H9 (cell line): ENCODE measurements at regions not wholly inside any gene's neighbourhood (a gene's known extent, or its start where the extent isn't known, plus 50 kb on each side); places are given as distances from the start of the nearest gene placed in this dataset.

Source experiments
- DNase-seq: peaks from one replicate; pipeline ENCODE4 v3.0.0-alpha.2; 2017
- H2AFZ ChIP-seq: one replicate; pipeline ENCODE4 v1.6.1; 2013; ENCODE audit warnings: mild to moderate bottlenecking, low read length, control low read depth, moderate library complexity
- H2AK5ac ChIP-seq: 2 replicates; pipeline ENCODE4 v1.6.1; 2013; ENCODE audit warnings: low read length, control low read depth, mixed read lengths; ENCODE audit not compliant: insufficient read length
- H2BK120ac ChIP-seq: one replicate; pipeline ENCODE4 v1.6.1; 2013; ENCODE audit warnings: low read depth, mild to moderate bottlenecking, low read length, control low read depth, inconsistent platforms; ENCODE audit not compliant: poor library complexity, severe bottlenecking
- H2BK12ac ChIP-seq: 2 replicates; pipeline ENCODE4 v1.6.1; 2013; ENCODE audit warnings: low read length, control low read depth, mixed read lengths, low read depth; ENCODE audit not compliant: insufficient read length
- H2BK15ac ChIP-seq: 2 replicates; pipeline ENCODE4 v1.6.1; 2013; ENCODE audit warnings: low read depth, low read length, control low read depth
- H2BK20ac ChIP-seq: one replicate; pipeline ENCODE4 v1.6.1; 2013; ENCODE audit warnings: low read depth, mild to moderate bottlenecking, low read length, control low read depth, inconsistent platforms; ENCODE audit not compliant: poor library complexity, severe bottlenecking
- H2BK5ac ChIP-seq: 2 replicates; pipeline ENCODE4 v1.6.1; 2013; ENCODE audit warnings: low read length, control low read depth, mixed read lengths; ENCODE audit not compliant: insufficient read length
- H3K14ac ChIP-seq: 2 replicates; pipeline ENCODE4 v1.6.1; 2013; ENCODE audit warnings: low read length, control low read depth; ENCODE audit not compliant: insufficient read depth
- H3K18ac ChIP-seq: 2 replicates; pipeline ENCODE4 v1.6.1; 2013; ENCODE audit warnings: low read depth, mild to moderate bottlenecking, mixed read lengths, low read length, control low read depth; ENCODE audit not compliant: insufficient read length
- H3K23ac ChIP-seq: 2 replicates; pipeline ENCODE4 v1.6.1; 2013; ENCODE audit warnings: low read length, control low read depth, mixed read lengths, low read depth; ENCODE audit not compliant: insufficient read length
- H3K23me2 ChIP-seq: 2 replicates; pipeline ENCODE4 v1.6.1; 2013; ENCODE audit warnings: low read depth, mild to moderate bottlenecking, mixed read lengths, low read length, control low read depth; ENCODE audit not compliant: insufficient read length, poor library complexity, severe bottlenecking
- H3K27ac ChIP-seq: 2 replicates; pipeline ENCODE4 v1.5.1; 2013; ENCODE audit warnings: low read length, control low read depth, mixed read lengths, low read depth; ENCODE audit not compliant: insufficient read length
- H3K27me3 ChIP-seq: 2 replicates; pipeline ENCODE4 v1.6.1; 2013; ENCODE audit warnings: low read length, control low read depth, inconsistent platforms; ENCODE audit not compliant: insufficient read depth
- H3K4ac ChIP-seq: 2 replicates; pipeline ENCODE4 v1.6.1; 2013; ENCODE audit warnings: low read depth, mild to moderate bottlenecking, control low read depth, inconsistent platforms, low read length, moderate library complexity
- H3K4me1 ChIP-seq: 2 replicates; pipeline ENCODE4 v1.6.1; 2013; ENCODE audit warnings: low read length, control low read depth, inconsistent platforms; ENCODE audit not compliant: insufficient read depth
- H3K4me2 ChIP-seq: 2 replicates; pipeline ENCODE4 v1.6.1; 2013; ENCODE audit warnings: low read length, control low read depth, mixed read lengths; ENCODE audit not compliant: insufficient read length, insufficient read depth
- H3K56ac ChIP-seq: 2 replicates; pipeline ENCODE4 v1.6.1; 2013; ENCODE audit warnings: low read depth, mild to moderate bottlenecking, mixed read lengths, low read length, control low read depth; ENCODE audit not compliant: insufficient read length
- H3K79me1 ChIP-seq: 2 replicates; pipeline ENCODE4 v1.6.1; 2013; ENCODE audit warnings: low read depth, mild to moderate bottlenecking, moderate library complexity, low read length, control low read depth, inconsistent platforms; ENCODE audit not compliant: insufficient read depth, poor library complexity, severe bottlenecking
- H3K79me2 ChIP-seq: 2 replicates; pipeline ENCODE4 v1.6.1; 2013; ENCODE audit warnings: low read length, control low read depth, inconsistent platforms; ENCODE audit not compliant: insufficient read depth
- H3K9ac ChIP-seq: 2 replicates; pipeline ENCODE4 v1.6.1; 2013; ENCODE audit warnings: low read length, control low read depth, mixed read lengths; ENCODE audit not compliant: insufficient read length; ENCODE audit errors: extremely low read depth
- H3K9me3 ChIP-seq: one replicate; pipeline ENCODE4 v1.6.1; 2013; ENCODE audit warnings: low read depth, low read length, inconsistent platforms; ENCODE audit not compliant: control insufficient read depth
- H3T11ph ChIP-seq: one replicate; pipeline ENCODE4 v1.6.1; 2013; ENCODE audit warnings: mild to moderate bottlenecking, low read length, control low read depth, inconsistent platforms
- H4K20me1 ChIP-seq: one replicate; pipeline ENCODE4 v1.6.1; 2013; ENCODE audit not compliant: control insufficient read depth, insufficient read length, insufficient read depth
- H4K5ac ChIP-seq: 2 replicates; pipeline ENCODE4 v1.6.1; 2013; ENCODE audit warnings: low read depth, mild to moderate bottlenecking, mixed read lengths, low read length, control low read depth; ENCODE audit not compliant: insufficient read length
- H4K8ac ChIP-seq: replicated peaks from 2 replicates; pipeline ENCODE4 v1.6.1; 2013; ENCODE audit warnings: low read length, control low read depth, mixed read lengths, low read depth; ENCODE audit not compliant: insufficient read length
- H4K91ac ChIP-seq: 2 replicates; pipeline ENCODE4 v1.6.1; 2013; ENCODE audit warnings: low read depth, mild to moderate bottlenecking, moderate library complexity, mixed read lengths, low read length, control low read depth; ENCODE audit not compliant: insufficient read length
- H3K27ac Mint-ChIP-seq, 3 experiments: 2 replicates in 2 of 3; 3 replicates in 1 of 3; pipeline ENCODE4 v1.8.0; 2020 to 2021; ENCODE audit warnings: mixed read lengths in 3 of 3, mild to moderate bottlenecking in 1 of 3, moderate library complexity in 1 of 3
- H3K27me3 Mint-ChIP-seq: 2 replicates; pipeline ENCODE4 v1.8.0; 2021; ENCODE audit warnings: low read depth, mild to moderate bottlenecking, moderate library complexity, mixed read lengths
- H3K36me3 Mint-ChIP-seq, 3 experiments: 2 replicates in 2 of 3; 3 replicates in 1 of 3; pipeline ENCODE4 v1.8.0; 2020 to 2021; ENCODE audit warnings: low read depth in 3 of 3, mixed read lengths in 3 of 3; ENCODE audit not compliant: insufficient read depth in 1 of 3
- H3K4me1 Mint-ChIP-seq, 2 experiments: 2 replicates each; pipeline ENCODE4 v1.8.0; 2020; ENCODE audit warnings: mixed read lengths in 2 of 2
- H3K4me3 Mint-ChIP-seq, 2 experiments: 2 replicates in 1 of 2; 3 replicates in 1 of 2; pipeline ENCODE4 v1.8.0; 2020 to 2021; ENCODE audit warnings: mild to moderate bottlenecking in 2 of 2, mixed read lengths in 2 of 2, moderate library complexity in 1 of 2
- H3K9me3 Mint-ChIP-seq, 2 experiments: 2 replicates in 1 of 2; 3 replicates in 1 of 2; pipeline ENCODE4 v1.8.0; 2020; ENCODE audit warnings: mild to moderate bottlenecking in 2 of 2, mixed read lengths in 2 of 2, moderate library complexity in 1 of 2
- CTCF ChIP-seq: fragments of 200-600 bp; sonication (generic); conservative IDR thresholded peaks from 3 replicates; pipeline ENCODE4 v1.8.0; 2021; ENCODE audit warnings: antibody characterized with exemption, mild to moderate bottlenecking
- WGBS: extraction: QIAGEN DNeasy Blood & Tissue Kit; methylation state at CpG from one replicate; pipeline ENCODE4 v1.1.7; 2013; ENCODE audit warnings: missing lambda C conversion rate, low lambda C conversion rate, mixed read lengths; ENCODE audit not compliant: insufficient read length; ENCODE audit errors: extremely low coverage; 5-methylcytosine and 5-hydroxymethylcytosine counted together

GRCh38 chr1:29392036-29392435 lies 155.7 kb downstream of the PTPRU start:
- no peaks in the 10 kb centered on the region for H3K79me2 ChIP-seq
- H2AFZ ChIP-seq = no peak overlapping the region
- no peak overlapping the region for H4K8ac ChIP-seq
- no peak overlapping the region for H2BK5ac ChIP-seq
- no peak overlapping the region for H3K4ac ChIP-seq
- H3K79me1 ChIP-seq = no peaks in the 10 kb centered on the region
- H4K5ac ChIP-seq = no peak overlapping the region
- H3K18ac ChIP-seq = no peak overlapping the region
- no peak overlapping the region for H3K56ac ChIP-seq
- no peaks in the 10 kb centered on the region for H4K20me1 ChIP-seq
- no peak overlapping the region for H2BK120ac ChIP-seq
- H3T11ph ChIP-seq = no peak overlapping the region
- H3K4me2 ChIP-seq = no peak overlapping the region
- H3K36me3 Mint-ChIP-seq = no peaks in the 10 kb centered on the region
- H3K23me2 ChIP-seq = no peaks in the 10 kb centered on the region
- WGBS = no CpG with 5 or more reads among the region's 3 CpGs
- H3K27ac ChIP-seq = no peak overlapping the region
- H3K27ac Mint-ChIP-seq = no peak overlapping the region
- H3K9ac ChIP-seq = no peak overlapping the region
- no peak overlapping the region for H3K4me3 Mint-ChIP-seq
- H3K9me3 ChIP-seq = no peaks in the 10 kb centered on the region
- no peak overlapping the region for H4K91ac ChIP-seq
- H2BK15ac ChIP-seq = no peak overlapping the region
- no peaks in the 10 kb centered on the region for H3K4me1 ChIP-seq
- no peak overlapping the region for H2BK20ac ChIP-seq
- TF ChIP-seq CTCF = no peak
- peaks cover 5% of the 10 kb centered on the region for H3K27me3 Mint-ChIP-seq
- H3K14ac ChIP-seq = no peak overlapping the region; the same call in 1 of the 2 replicates
- no peak overlapping the region for H2BK12ac ChIP-seq
- no peak overlapping the region for H3K23ac ChIP-seq
- DNase-seq = no peak
- no peaks in the 10 kb centered on the region for H3K9me3 Mint-ChIP-seq
- H3K4me1 Mint-ChIP-seq = peaks cover 2 to 10% of the 10 kb centered on the region in 2 experiments; a peak in 3 of 4 replicates
- no peak overlapping the region for H2AK5ac ChIP-seq
- no peaks in the 10 kb centered on the region for H3K27me3 ChIP-seq
